GM12891 (cell line): ENCODE measurements at regions not wholly inside any gene's neighbourhood (a gene's known extent, or its start where the extent isn't known, plus 50 kb on each side); places are given as distances from the start of the nearest gene placed in this dataset.

Experiments
- POLR2AphosphoS5 ChIP-seq: IDR thresholded peaks from 2 replicates; pipeline ENCODE4 v1.6.1; 2011; ENCODE audit warnings: low read depth, low read length, control low read depth
- TAF1 ChIP-seq: IDR thresholded peaks from 2 replicates; pipeline ENCODE4 v1.6.1; 2011; ENCODE audit warnings: low read depth, low read length, control low read depth

- no peak for TF ChIP-seq POLR2AphosphoS5
- TF ChIP-seq TAF1 = no peak
Observed at GRCh38 chr1:42002220-42002619, 83.5 kb upstream of the HIVEP3 start.
